ENCODE measurements at regions not wholly inside any gene's neighbourhood (a gene's known extent, or its start where the extent isn't known, plus 50 kb on each side); places are given as distances from the start of the nearest gene placed in this dataset.

- ChIA-PET POLR2A (no interaction called here), CTCF (no interaction called here)
- Histone ChIP-seq H3K4me2 (ENCODE audit: insufficient read depth, low read length) (no peak overlapping the region), H3K27me3 (ENCODE audit: control insufficient read depth in 2 of 2, insufficient read depth in 2 of 2, low read length in 2 of 2) (no peaks in the 10 kb centered on the region), H3K27ac (ENCODE audit: insufficient read depth, low read depth, low read length) (no peak overlapping the region), H3K9me3 (replicated peaks; ENCODE audit: control insufficient read depth, insufficient read depth, low read length) (no peaks in the 10 kb centered on the region), H3K9me1 (replicated peaks; ENCODE audit: control insufficient read depth, extremely low read depth, insufficient read depth, low read length) (no peaks in the 10 kb centered on the region), H3K36me3 (ENCODE audit: control insufficient read depth in 2 of 2, extremely low read depth in 1 of 2, insufficient read depth in 2 of 2, low read length in 2 of 2) (no peaks in the 10 kb centered on the region), H3K4me1 (ENCODE audit: control insufficient read depth, extremely low read depth, insufficient read depth, low read length) (no peaks in the 10 kb centered on the region), H2AFZ (ENCODE audit: low read depth, low read length) (no peak overlapping the region), H3K9ac (replicated peaks; ENCODE audit: extremely low read depth, insufficient read depth, low read length) (no peak overlapping the region), H4K20me1 (replicated peaks; ENCODE audit: control insufficient read depth, extremely low read depth, insufficient read depth, low read length) (no peaks in the 10 kb centered on the region), H3K79me2 (ENCODE audit: control insufficient read depth, insufficient read depth, low read length) (no peaks in the 10 kb centered on the region), H3K4me3 (replicated peaks in 1 of 3; ENCODE audit: insufficient read depth in 1 of 3, low read depth in 1 of 3, low read length in 3 of 3) (no peak overlapping the region)
- DNase-seq (ENCODE audit: low read depth, low spot score) (no peak), FAIRE-seq (no peak)
- no peak for TF ChIP-seq EZH2 (IDR thresholded peaks at IDR 0.05; ENCODE audit: borderline replicate concordance, low read depth, low read length, severe bottlenecking)
- no peak for TF ChIP-seq MYC (IDR thresholded peaks at IDR 0.05; ENCODE audit: low read depth, low read length)
- TF ChIP-seq, protein P1, sequence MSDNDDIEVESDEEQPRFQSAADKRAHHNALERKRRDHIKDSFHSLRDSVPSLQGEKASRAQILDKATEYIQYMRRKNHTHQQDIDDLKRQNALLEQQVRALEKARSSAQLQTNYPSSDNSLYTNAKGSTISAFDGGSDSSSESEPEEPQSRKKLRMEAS (IDR thresholded peaks at IDR 0.05; ENCODE audit: insufficient read depth, insufficient read length): no peak
- TF ChIP-seq POLR2A (IDR thresholded peaks at IDR 0.05; ENCODE audit: low read depth, low read length): no peak
- no peak for TF ChIP-seq CTCF (IDR thresholded peaks at IDR 0.05; ENCODE audit: extremely low read depth in 1 of 2, insufficient read depth in 1 of 2, low read depth in 1 of 2, low read length in 2 of 2)
- TF ChIP-seq JUN (IDR thresholded peaks at IDR 0.05; ENCODE audit: borderline replicate concordance, insufficient read depth, insufficient read length, low read depth): no peak
- no peak for TF ChIP-seq FOS (IDR thresholded peaks at IDR 0.05; ENCODE audit: borderline replicate concordance, insufficient read depth, low read length)
- TF ChIP-seq GATA2 (IDR thresholded peaks at IDR 0.05; ENCODE audit: insufficient read depth, insufficient read length, low read depth, low read length): no peak
- no peak for TF ChIP-seq POLR2AphosphoS5 (IDR thresholded peaks at IDR 0.05; ENCODE audit: insufficient read depth, low read depth, low read length)
- no TSS peak for BruUV-seq (replicated peaks)
- dilution Hi-C loops (cut with MboI; ENCODE audit: extremely low pct_ligation_motif_present, low sequenced_read_pairs) (no loop called here), intact Hi-C loops (cut with micrococcal nuclease) (no loop called here)
Observed at GRCh38 chr5:25974451-25974850, 1063.9 kb downstream of the CDH9 start.
